Karpas-422 (cell line): ENCODE measurements at regions not wholly inside any gene's neighbourhood (a gene's known extent, or its start where the extent isn't known, plus 50 kb on each side); places are given as distances from the start of the nearest gene placed in this dataset.

Experiments
- DNase-seq: peaks from one replicate; pipeline ENCODE4 v3.0.0-alpha.2; 2015
- H2AFZ ChIP-seq: fragments of 200-600 bp; sonication (generic); 2 replicates; pipeline ENCODE4 v1.6.1; 2014; ENCODE audit warnings: antibody characterized with exemption, low read length, mixed read lengths
- H3K27ac ChIP-seq: fragments of 200-600 bp; sonication (generic); 2 replicates; pipeline ENCODE4 v1.5.1; 2014; ENCODE audit warnings: mild to moderate bottlenecking, low read length, moderate library complexity
- H3K27me3 ChIP-seq: fragments of 200-600 bp; sonication (generic); 2 replicates; pipeline ENCODE4 v1.6.1; 2014; ENCODE audit warnings: low read length, mixed read lengths
- H3K36me3 ChIP-seq: fragments of 200-600 bp; sonication (generic); 2 replicates; pipeline ENCODE4 v1.6.1; 2014; ENCODE audit warnings: low read length, mixed read lengths; ENCODE audit not compliant: insufficient read depth
- H3K4me1 ChIP-seq: fragments of 200-600 bp; sonication (generic); 2 replicates; pipeline ENCODE4 v1.6.1; 2014; ENCODE audit warnings: mild to moderate bottlenecking, low read length, mixed read lengths
- H3K4me2 ChIP-seq: fragments of 200-600 bp; sonication (generic); 2 replicates; pipeline ENCODE4 v1.6.1; 2014; ENCODE audit warnings: low read length, low read depth, mild to moderate bottlenecking; ENCODE audit not compliant: poor library complexity, severe bottlenecking
- H3K4me3 ChIP-seq: fragments of 200-600 bp; sonication (generic); 2 replicates; pipeline ENCODE4 v1.5.1; 2014; ENCODE audit warnings: mild to moderate bottlenecking, antibody characterized with exemption, low read length, mixed read lengths
- H3K79me2 ChIP-seq: fragments of 200-600 bp; sonication (generic); 2 replicates; pipeline ENCODE4 v1.6.1; 2014; ENCODE audit warnings: mild to moderate bottlenecking, low read length, mixed read lengths
- H3K9ac ChIP-seq: fragments of 200-600 bp; sonication (generic); 2 replicates; pipeline ENCODE4 v1.6.0; 2014; ENCODE audit warnings: low read length
- H3K9me2 ChIP-seq: fragments of 200-600 bp; sonication (generic), shearing (Covaris generic); replicated peaks from 2 replicates; pipeline ENCODE4 v1.6.0; 2014; ENCODE audit warnings: mild to moderate bottlenecking, low read length, moderate library complexity; ENCODE audit not compliant: insufficient read depth
- H3K9me3 ChIP-seq: fragments of 300-700, 200-600 bp; sonication (generic); 2 replicates; pipeline ENCODE4 v1.6.1; 2014; ENCODE audit warnings: low read length, mixed read lengths
- H4K20me1 ChIP-seq: fragments of 200-600 bp; sonication (generic); 2 replicates; pipeline ENCODE4 v1.6.1; 2014; ENCODE audit warnings: mild to moderate bottlenecking, antibody characterized with exemption, low read length, low read depth; ENCODE audit not compliant: insufficient read depth

GRCh38 chr1:68930101-68930500 is 433.2 kb upstream of the DEPDC1 start:
- no peaks in the 10 kb centered on the region for H3K36me3 ChIP-seq
- no peaks in the 10 kb centered on the region for H4K20me1 ChIP-seq
- no peak for DNase-seq
- no peak overlapping the region for H3K27ac ChIP-seq
- H3K27me3 ChIP-seq = no peaks in the 10 kb centered on the region
- no peaks in the 10 kb centered on the region for H3K79me2 ChIP-seq
- no peak overlapping the region for H2AFZ ChIP-seq
- H3K4me2 ChIP-seq = no peak overlapping the region
- H3K4me1 ChIP-seq = no peaks in the 10 kb centered on the region
- no peaks in the 10 kb centered on the region; the same call in 1 of the 2 replicates for H3K9me3 ChIP-seq
- H3K4me3 ChIP-seq = no peak overlapping the region
- H3K9me2 ChIP-seq = no peaks in the 10 kb centered on the region
- H3K9ac ChIP-seq = no peak overlapping the region

- no peak overlapping the region for H3K27ac ChIP-seq
- no peaks in the 10 kb centered on the region for H3K9me2 ChIP-seq
- no peaks in the 10 kb centered on the region for H3K4me1 ChIP-seq
- no peaks in the 10 kb centered on the region for H3K36me3 ChIP-seq
- H4K20me1 ChIP-seq = no peaks in the 10 kb centered on the region
- DNase-seq = no peak
- H3K79me2 ChIP-seq = no peaks in the 10 kb centered on the region
- H2AFZ ChIP-seq = no peak overlapping the region
- no peak overlapping the region for H3K4me2 ChIP-seq
- H3K4me3 ChIP-seq = no peak overlapping the region
- no peak overlapping the region for H3K9ac ChIP-seq
- H3K9me3 ChIP-seq = peaks cover 4% of the 10 kb centered on the region
- no peaks in the 10 kb centered on the region for H3K27me3 ChIP-seq
Measured at GRCh38 chr1:68936530-68936929, 439.6 kb upstream of the DEPDC1 start.

- Histone ChIP-seq H4K20me1 (no peaks in the 10 kb centered on the region), H3K4me2 (no peak overlapping the region), H3K27ac (no peak overlapping the region), H3K9me2 (no peaks in the 10 kb centered on the region), H2AFZ (no peak overlapping the region), H3K79me2 (no peaks in the 10 kb centered on the region), H3K27me3 (no peaks in the 10 kb centered on the region), H3K4me1 (no peaks in the 10 kb centered on the region), H3K9me3 (peaks cover 4% of the 10 kb centered on the region), H3K9ac (no peak overlapping the region), H3K36me3 (no peaks in the 10 kb centered on the region), H3K4me3 (no peak overlapping the region)
- DNase-seq = no peak
Measured at GRCh38 chr1:68938051-68938666, 441.3 kb upstream of the DEPDC1 start.

DNA sequence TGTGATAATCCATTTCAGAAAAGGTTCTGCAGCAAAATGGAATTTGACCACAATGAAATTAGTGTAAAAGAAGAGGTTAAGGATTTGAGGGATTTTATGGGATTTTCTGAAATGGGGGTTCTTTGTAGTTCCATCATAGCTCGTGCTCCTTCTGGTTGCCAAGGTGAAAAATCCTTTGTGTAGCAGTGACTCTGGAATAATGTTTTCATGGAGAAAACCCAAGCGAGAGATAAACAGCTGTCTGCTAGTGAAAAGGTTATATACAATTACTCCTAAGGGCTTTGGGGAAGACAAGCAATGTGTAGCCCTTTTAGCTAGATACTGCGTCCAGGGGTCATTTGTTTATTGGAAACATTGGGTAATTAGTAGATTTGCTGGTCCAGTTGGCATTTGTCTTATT is 453.2 kb upstream of the DEPDC1 start:
- H3K4me1 ChIP-seq = no peaks in the 10 kb centered on the region
- H3K36me3 ChIP-seq = no peaks in the 10 kb centered on the region
- no peaks in the 10 kb centered on the region for H3K9me2 ChIP-seq
- H3K9ac ChIP-seq = no peak overlapping the region
- H4K20me1 ChIP-seq = no peaks in the 10 kb centered on the region
- no peak overlapping the region for H3K4me3 ChIP-seq
- no peaks in the 10 kb centered on the region for H3K79me2 ChIP-seq
- H2AFZ ChIP-seq = no peak overlapping the region
- H3K9me3 ChIP-seq = peaks cover 15% of the 10 kb centered on the region
- no peak overlapping the region for H3K4me2 ChIP-seq
- H3K27me3 ChIP-seq = no peaks in the 10 kb centered on the region
- no peak overlapping the region for H3K27ac ChIP-seq
- no peak for DNase-seq

GRCh38 chr1:68953311-68953710 is 456.4 kb upstream of the DEPDC1 start:
- Histone ChIP-seq H3K27ac (no peak overlapping the region), H3K36me3 (no peaks in the 10 kb centered on the region), H3K9me3 (peaks cover 15% of the 10 kb centered on the region), H3K27me3 (no peaks in the 10 kb centered on the region), H3K4me3 (no peak overlapping the region), H4K20me1 (no peaks in the 10 kb centered on the region), H3K9me2 (no peaks in the 10 kb centered on the region), H2AFZ (no peak overlapping the region), H3K4me1 (no peaks in the 10 kb centered on the region), H3K9ac (no peak overlapping the region), H3K79me2 (no peaks in the 10 kb centered on the region), H3K4me2 (no peak overlapping the region)
- no peak for DNase-seq

- no peaks in the 10 kb centered on the region for H3K79me2 ChIP-seq
- DNase-seq = no peak
- H3K9me3 ChIP-seq = peaks cover 15% of the 10 kb centered on the region
- H3K9ac ChIP-seq = no peak overlapping the region
- H3K27ac ChIP-seq = no peak overlapping the region
- no peak overlapping the region for H3K4me3 ChIP-seq
- no peaks in the 10 kb centered on the region for H3K36me3 ChIP-seq
- H4K20me1 ChIP-seq = no peaks in the 10 kb centered on the region
- H3K9me2 ChIP-seq = no peaks in the 10 kb centered on the region
- H3K4me1 ChIP-seq = no peaks in the 10 kb centered on the region
- no peak overlapping the region for H3K4me2 ChIP-seq
- no peak overlapping the region for H2AFZ ChIP-seq
- no peaks in the 10 kb centered on the region for H3K27me3 ChIP-seq
Measured at GRCh38 chr1:68954841-68955240, 458.0 kb upstream of the DEPDC1 start.

- no peaks in the 10 kb centered on the region for H3K4me1 ChIP-seq
- no peak overlapping the region for H3K27ac ChIP-seq
- H3K36me3 ChIP-seq = no peaks in the 10 kb centered on the region
- no peak overlapping the region for H2AFZ ChIP-seq
- H3K4me3 ChIP-seq = no peak overlapping the region
- no peaks in the 10 kb centered on the region for H3K9me2 ChIP-seq
- peaks cover 15% of the 10 kb centered on the region for H3K9me3 ChIP-seq
- no peaks in the 10 kb centered on the region for H4K20me1 ChIP-seq
- H3K4me2 ChIP-seq = no peak overlapping the region
- H3K27me3 ChIP-seq = no peaks in the 10 kb centered on the region
- DNase-seq = no peak
- no peak overlapping the region for H3K9ac ChIP-seq
- no peaks in the 10 kb centered on the region for H3K79me2 ChIP-seq
Measured at GRCh38 chr1:68955424-68955823, 458.5 kb upstream of the DEPDC1 start.

GRCh38 chr1:68958958-68959357 is 462.1 kb upstream of the DEPDC1 start:
- DNase-seq = no peak
- H3K27ac ChIP-seq = no peak overlapping the region
- H3K4me3 ChIP-seq = no peak overlapping the region
- H4K20me1 ChIP-seq = no peaks in the 10 kb centered on the region
- H3K4me2 ChIP-seq = no peak overlapping the region
- H3K4me1 ChIP-seq = no peaks in the 10 kb centered on the region
- no peak overlapping the region for H2AFZ ChIP-seq
- no peak overlapping the region for H3K9ac ChIP-seq
- no peaks in the 10 kb centered on the region for H3K9me2 ChIP-seq
- peaks cover 12% of the 10 kb centered on the region for H3K9me3 ChIP-seq
- no peaks in the 10 kb centered on the region for H3K36me3 ChIP-seq
- H3K27me3 ChIP-seq = no peaks in the 10 kb centered on the region
- no peaks in the 10 kb centered on the region for H3K79me2 ChIP-seq
